ENCODE measurements at regions not wholly inside any gene's neighbourhood (a gene's known extent, or its start where the extent isn't known, plus 50 kb on each side); places are given as distances from the start of the nearest gene placed in this dataset.

DNA sequence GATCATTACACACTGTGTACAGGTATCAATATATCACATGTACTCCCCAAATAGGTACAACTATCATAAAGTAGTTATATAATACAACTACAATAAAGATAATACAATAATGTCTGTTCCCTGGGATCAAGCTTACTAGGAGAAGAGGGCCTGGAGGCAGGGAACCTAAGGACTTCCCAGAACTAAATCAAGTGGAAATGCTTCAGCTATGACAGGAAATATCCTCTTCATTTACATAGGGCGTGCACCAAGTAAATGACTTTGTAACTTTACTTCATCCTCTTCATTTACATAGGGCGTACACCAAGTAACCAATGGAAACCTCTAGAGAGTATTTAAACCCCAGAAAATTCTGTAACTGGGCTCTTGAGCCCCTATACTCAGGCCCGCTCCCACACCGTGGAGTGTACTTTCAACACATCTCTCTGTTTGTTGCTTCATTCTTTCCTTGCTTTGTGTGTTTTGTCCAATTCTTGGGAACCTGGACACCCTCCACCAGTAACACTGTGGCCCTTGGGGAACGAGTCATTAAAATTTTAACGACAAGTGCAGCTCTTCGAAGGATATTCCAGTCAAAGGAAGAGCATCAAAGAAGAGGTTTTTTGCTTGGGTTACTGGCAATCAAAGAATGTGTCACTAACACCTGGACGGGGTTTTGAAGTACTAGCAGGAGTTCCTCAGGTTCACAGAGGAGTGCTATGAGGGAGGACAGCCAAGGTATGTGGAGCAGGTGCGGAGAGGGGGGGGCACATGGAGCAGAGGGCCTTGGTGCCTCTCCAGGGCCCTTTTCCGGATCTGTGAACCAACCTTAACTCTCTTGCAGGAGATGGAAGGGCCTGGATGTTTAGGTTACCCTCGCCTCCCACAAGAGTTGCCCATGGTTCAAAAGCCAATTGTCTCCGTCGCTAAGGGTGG, 106.6 kb upstream of the DAP start:
- Mint-ChIP-seq H3K27ac (no peak overlapping the region), H3K4me3 (no peak overlapping the region), H3K9me3 (no peaks in the 10 kb centered on the region), H3K4me1 (peaks cover 32% of the 10 kb centered on the region), H3K36me3 (no peaks in the 10 kb centered on the region), H3K27me3 (ENCODE audit: low read depth) (peaks cover 39% of the 10 kb centered on the region)
- no peak for DNase-seq (ENCODE audit: low spot score in 2 of 2, unreplicated experiment in 2 of 2)
- TF ChIP-seq, protein P1, sequence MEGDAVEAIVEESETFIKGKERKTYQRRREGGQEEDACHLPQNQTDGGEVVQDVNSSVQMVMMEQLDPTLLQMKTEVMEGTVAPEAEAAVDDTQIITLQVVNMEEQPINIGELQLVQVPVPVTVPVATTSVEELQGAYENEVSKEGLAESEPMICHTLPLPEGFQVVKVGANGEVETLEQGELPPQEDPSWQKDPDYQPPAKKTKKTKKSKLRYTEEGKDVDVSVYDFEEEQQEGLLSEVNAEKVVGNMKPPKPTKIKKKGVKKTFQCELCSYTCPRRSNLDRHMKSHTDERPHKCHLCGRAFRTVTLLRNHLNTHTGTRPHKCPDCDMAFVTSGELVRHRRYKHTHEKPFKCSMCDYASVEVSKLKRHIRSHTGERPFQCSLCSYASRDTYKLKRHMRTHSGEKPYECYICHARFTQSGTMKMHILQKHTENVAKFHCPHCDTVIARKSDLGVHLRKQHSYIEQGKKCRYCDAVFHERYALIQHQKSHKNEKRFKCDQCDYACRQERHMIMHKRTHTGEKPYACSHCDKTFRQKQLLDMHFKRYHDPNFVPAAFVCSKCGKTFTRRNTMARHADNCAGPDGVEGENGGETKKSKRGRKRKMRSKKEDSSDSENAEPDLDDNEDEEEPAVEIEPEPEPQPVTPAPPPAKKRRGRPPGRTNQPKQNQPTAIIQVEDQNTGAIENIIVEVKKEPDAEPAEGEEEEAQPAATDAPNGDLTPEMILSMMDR (IDR thresholded peaks at IDR 0.05; ENCODE audit: unreplicated experiment) = no peak

DNA sequence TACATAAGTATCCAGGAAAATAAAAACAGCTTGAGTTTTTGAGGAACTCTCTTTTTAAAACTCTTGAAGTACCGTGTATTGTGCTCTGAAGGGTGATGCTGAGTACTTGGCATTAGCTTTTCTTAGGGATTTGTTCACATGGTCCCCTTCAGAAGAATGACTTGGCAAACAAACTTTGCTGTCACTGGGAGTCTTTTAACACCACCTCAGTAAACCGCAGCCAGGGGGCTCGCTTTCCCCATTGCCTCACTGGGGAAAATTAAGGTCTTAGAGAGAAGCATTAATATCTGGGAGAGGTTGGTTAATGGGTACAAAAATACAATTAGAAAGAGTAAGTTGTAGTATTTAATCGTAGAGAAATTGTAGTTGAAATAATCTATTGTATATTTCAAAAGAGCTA, 105.9 kb upstream of the DAP start:
- H3K4me3 Mint-ChIP-seq = no peak overlapping the region
- H3K9me3 Mint-ChIP-seq = no peaks in the 10 kb centered on the region
- no peak for DNase-seq (ENCODE audit: low spot score in 2 of 2, unreplicated experiment in 2 of 2)
- peaks cover 30% of the 10 kb centered on the region for H3K4me1 Mint-ChIP-seq
- H3K27me3 Mint-ChIP-seq (ENCODE audit: low read depth) = peaks cover 36% of the 10 kb centered on the region
- H3K27ac Mint-ChIP-seq = no peak overlapping the region
- TF ChIP-seq, protein P1 (IDR thresholded peaks at IDR 0.05; ENCODE audit: unreplicated experiment) = no peak
- H3K36me3 Mint-ChIP-seq = no peaks in the 10 kb centered on the region

DNA sequence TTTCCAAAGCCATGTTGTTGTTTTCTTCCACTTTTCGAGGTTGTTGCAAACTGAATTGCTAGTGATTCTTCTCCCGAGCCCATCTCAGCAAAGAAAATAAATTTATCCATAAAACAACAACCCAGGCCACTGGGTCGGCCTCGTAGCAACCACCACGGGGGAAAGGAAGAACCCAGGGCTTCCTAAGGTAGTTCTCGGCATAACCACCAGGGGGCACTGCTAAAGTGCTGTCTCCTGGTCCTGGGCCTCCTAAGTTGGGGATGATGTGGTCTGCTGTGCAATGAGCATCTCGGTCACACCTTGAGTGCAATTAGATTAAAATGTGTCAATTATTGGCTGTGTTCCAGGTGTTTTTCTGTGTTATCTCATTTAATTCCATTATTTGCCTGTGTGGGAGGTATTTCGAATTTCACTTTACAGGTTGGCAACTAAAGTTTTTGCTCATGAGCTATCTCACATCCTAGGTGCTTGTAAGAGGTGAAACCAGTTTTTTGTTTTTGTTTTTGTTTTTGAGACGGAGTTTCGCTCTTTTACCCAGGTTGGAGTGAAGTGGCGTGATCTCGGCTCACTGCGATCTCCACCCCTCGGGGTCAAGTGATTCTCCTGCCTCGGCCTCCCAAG, 102.8 kb upstream of the DAP start:
- Mint-ChIP-seq H3K4me1 (peaks cover 13% of the 10 kb centered on the region), H3K27ac (no peak overlapping the region), H3K27me3 (ENCODE audit: low read depth) (peaks cover 38% of the 10 kb centered on the region), H3K4me3 (no peak overlapping the region), H3K36me3 (no peaks in the 10 kb centered on the region), H3K9me3 (peaks cover 9% of the 10 kb centered on the region)
- DNase-seq (ENCODE audit: low spot score in 2 of 2, unreplicated experiment in 2 of 2) = peak in 1 of 2 experiments; percentile 66
- TF ChIP-seq, protein P1 (IDR thresholded peaks at IDR 0.05; ENCODE audit: unreplicated experiment) = peak; percentile 80

DNA sequence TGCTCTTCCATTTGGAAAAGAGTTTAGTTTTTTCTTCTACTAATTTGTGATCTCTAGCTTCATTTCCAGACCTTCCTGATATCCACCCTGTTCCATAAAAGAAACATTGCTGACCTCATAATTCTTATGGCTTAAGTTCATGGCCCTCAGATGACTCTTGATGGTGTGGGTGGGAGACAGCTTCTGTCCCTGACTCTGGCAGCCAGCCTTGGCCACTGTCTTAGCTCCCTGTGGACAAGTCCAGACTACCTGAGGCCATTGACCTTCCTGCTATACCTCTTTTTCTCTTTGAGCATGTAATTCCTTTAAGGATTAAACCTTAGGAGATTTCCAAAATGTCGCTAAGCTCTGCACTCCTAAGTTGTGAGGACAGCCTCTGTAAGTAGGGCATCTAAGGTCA, 101.1 kb upstream of the DAP start:
- Mint-ChIP-seq H3K27me3 (ENCODE audit: low read depth) (peaks cover 43% of the 10 kb centered on the region), H3K27ac (no peak overlapping the region), H3K4me1 (peaks cover 9% of the 10 kb centered on the region), H3K9me3 (peaks cover 9% of the 10 kb centered on the region), H3K36me3 (no peaks in the 10 kb centered on the region), H3K4me3 (no peak overlapping the region)
- TF ChIP-seq, protein P1 (IDR thresholded peaks at IDR 0.05; ENCODE audit: unreplicated experiment) = no peak
- DNase-seq (ENCODE audit: low spot score in 2 of 2, unreplicated experiment in 2 of 2) = no peak

DNA sequence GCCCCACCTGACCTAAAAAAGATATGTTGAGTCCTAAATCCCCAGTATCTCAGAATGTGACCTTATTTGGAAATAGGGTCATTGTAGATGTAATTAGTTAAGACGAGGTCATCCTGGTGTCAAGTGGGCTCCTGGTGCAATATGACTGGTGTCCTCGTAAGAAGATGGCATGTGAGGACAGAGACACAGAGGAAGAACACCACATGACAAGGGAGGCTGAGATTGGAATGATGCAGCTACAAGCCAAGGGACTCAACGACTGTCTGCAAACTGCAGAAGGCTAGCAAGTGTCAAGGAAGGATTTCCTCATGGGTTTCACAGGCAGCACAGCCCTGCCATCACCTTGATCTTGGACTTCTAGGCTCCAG, 100.4 kb upstream of the DAP start:
- Mint-ChIP-seq H3K36me3 (no peaks in the 10 kb centered on the region), H3K27me3 (ENCODE audit: low read depth) (peaks cover 36% of the 10 kb centered on the region), H3K4me3 (no peak overlapping the region), H3K27ac (no peak overlapping the region), H3K4me1 (peaks cover 12% of the 10 kb centered on the region), H3K9me3 (peaks cover 9% of the 10 kb centered on the region)
- TF ChIP-seq, protein P1 (IDR thresholded peaks at IDR 0.05; ENCODE audit: unreplicated experiment) = no peak
- no peak for DNase-seq (ENCODE audit: low spot score in 2 of 2, unreplicated experiment in 2 of 2)
